ENCODE measurements at regions not wholly inside any gene's neighbourhood (a gene's known extent, or its start where the extent isn't known, plus 50 kb on each side); places are given as distances from the start of the nearest gene placed in this dataset.

- DNase-seq (ENCODE audit: low read depth) = no peak
These were observed 75.2 kb upstream of the NGF start for GRCh38 chr1:115413208-115413607.

- no peak for DNase-seq (ENCODE audit: low read depth)
These were observed 74.7 kb upstream of the NGF start for GRCh38 chr1:115412733-115413132.

- DNase-seq (ENCODE audit: low read depth) = no peak
These were observed 74.2 kb upstream of the NGF start for GRCh38 chr1:115412286-115412685.

- no peak for DNase-seq (ENCODE audit: low read depth)
These were observed 73.5 kb upstream of the NGF start for GRCh38 chr1:115411371-115412063.

- DNase-seq (ENCODE audit: low read depth) = no peak
These were observed 71.3 kb upstream of the NGF start for GRCh38 chr1:115409094-115410015.

GRCh38 chr1:115408533-115408932 is 70.5 kb upstream of the NGF start:
- no peak for DNase-seq (ENCODE audit: low read depth)

- DNase-seq (ENCODE audit: low read depth) = no peak
These were observed 66.9 kb upstream of the NGF start for GRCh38 chr1:115404911-115405310.

GRCh38 chr1:115402753-115403184 is 64.7 kb upstream of the NGF start:
- DNase-seq (ENCODE audit: low read depth) = no peak

- no peak for DNase-seq (ENCODE audit: low read depth)
These were observed 63.6 kb upstream of the NGF start for GRCh38 chr1:115401676-115402075.

- DNase-seq (ENCODE audit: low read depth) = no peak
These were observed 62.8 kb upstream of the NGF start for GRCh38 chr1:115400891-115401290.

GRCh38 chr1:115400426-115400825 is 62.4 kb upstream of the NGF start:
- DNase-seq (ENCODE audit: low read depth) = no peak

- no peak for DNase-seq (ENCODE audit: low read depth)
These were observed 60.7 kb upstream of the NGF start for GRCh38 chr1:115398745-115399144.

Measured in T follicular helper cell (primary cell).